ENCODE measurements at regions not wholly inside any gene's neighbourhood (a gene's known extent, or its start where the extent isn't known, plus 50 kb on each side); places are given as distances from the start of the nearest gene placed in this dataset.
A peak's percentile ranks its signal among the peaks of the same experiment; 100 is the strongest.

GRCh38 chr1:165129568-165130164 lies 226.8 kb downstream of the LMX1A start:
- TF ChIP-seq, protein P1, sequence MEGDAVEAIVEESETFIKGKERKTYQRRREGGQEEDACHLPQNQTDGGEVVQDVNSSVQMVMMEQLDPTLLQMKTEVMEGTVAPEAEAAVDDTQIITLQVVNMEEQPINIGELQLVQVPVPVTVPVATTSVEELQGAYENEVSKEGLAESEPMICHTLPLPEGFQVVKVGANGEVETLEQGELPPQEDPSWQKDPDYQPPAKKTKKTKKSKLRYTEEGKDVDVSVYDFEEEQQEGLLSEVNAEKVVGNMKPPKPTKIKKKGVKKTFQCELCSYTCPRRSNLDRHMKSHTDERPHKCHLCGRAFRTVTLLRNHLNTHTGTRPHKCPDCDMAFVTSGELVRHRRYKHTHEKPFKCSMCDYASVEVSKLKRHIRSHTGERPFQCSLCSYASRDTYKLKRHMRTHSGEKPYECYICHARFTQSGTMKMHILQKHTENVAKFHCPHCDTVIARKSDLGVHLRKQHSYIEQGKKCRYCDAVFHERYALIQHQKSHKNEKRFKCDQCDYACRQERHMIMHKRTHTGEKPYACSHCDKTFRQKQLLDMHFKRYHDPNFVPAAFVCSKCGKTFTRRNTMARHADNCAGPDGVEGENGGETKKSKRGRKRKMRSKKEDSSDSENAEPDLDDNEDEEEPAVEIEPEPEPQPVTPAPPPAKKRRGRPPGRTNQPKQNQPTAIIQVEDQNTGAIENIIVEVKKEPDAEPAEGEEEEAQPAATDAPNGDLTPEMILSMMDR (IDR thresholded peaks at IDR 0.05; ENCODE audit: low read depth, low read length, missing control alignments): peak; percentile 67
- DNase-seq (ENCODE audit: extremely low read depth, low read depth): no peak
- H3K4me3 ChIP-seq (replicated peaks; ENCODE audit: low read depth, low read length): no peak overlapping the region

- no peak overlapping the region for H3K4me3 ChIP-seq (replicated peaks; ENCODE audit: low read depth, low read length)
- DNase-seq (ENCODE audit: extremely low read depth, low read depth): no peak
- TF ChIP-seq, protein P1 (IDR thresholded peaks at IDR 0.05; ENCODE audit: low read depth, low read length, missing control alignments): no peak
Observed at GRCh38 chr1:165124772-165125171, 231.7 kb downstream of the LMX1A start.

- no peak for DNase-seq (ENCODE audit: extremely low read depth, low read depth)
Observed at GRCh38 chr1:165119086-165119485, 237.4 kb downstream of the LMX1A start.

GRCh38 chr1:165117482-165117881 lies 239.0 kb downstream of the LMX1A start:
- no peak overlapping the region for H3K4me3 ChIP-seq (replicated peaks; ENCODE audit: low read depth, low read length)
- TF ChIP-seq, protein P1 (IDR thresholded peaks at IDR 0.05; ENCODE audit: low read depth, low read length, missing control alignments): no peak
- no peak for DNase-seq (ENCODE audit: extremely low read depth, low read depth)

More at GRCh38 chr1:165119086-165119485, 237.4 kb downstream of the LMX1A start:
- TF ChIP-seq, protein P1 (IDR thresholded peaks at IDR 0.05; ENCODE audit: low read depth, low read length, missing control alignments): no peak
- no peak overlapping the region for H3K4me3 ChIP-seq (replicated peaks; ENCODE audit: low read depth, low read length)

DNA sequence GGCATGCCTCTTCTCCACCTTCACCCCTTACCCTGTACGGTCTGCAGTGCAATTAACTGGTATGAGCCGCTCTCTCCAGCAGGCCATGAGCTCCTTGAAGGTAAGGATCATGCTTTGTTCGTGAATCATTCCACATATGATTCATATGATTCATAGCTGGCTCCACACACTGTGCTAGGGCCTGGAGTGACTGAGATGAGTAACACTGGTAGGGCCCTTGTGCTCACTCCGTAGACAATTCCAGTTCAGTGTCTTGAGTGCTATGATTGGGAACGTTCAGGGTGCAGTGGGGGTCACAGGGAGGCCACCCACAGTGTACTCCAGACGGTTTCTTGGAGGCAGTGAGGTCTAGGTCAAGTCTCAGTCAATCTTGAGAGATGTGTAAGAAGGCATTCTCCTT lies 239.8 kb downstream of the LMX1A start:
- peak; percentile 15 for DNase-seq (ENCODE audit: extremely low read depth, low read depth)
- no peak overlapping the region for H3K4me3 ChIP-seq (replicated peaks; ENCODE audit: low read depth, low read length)
- TF ChIP-seq, protein P1 (IDR thresholded peaks at IDR 0.05; ENCODE audit: low read depth, low read length, missing control alignments): no peak

- no peak for DNase-seq (ENCODE audit: extremely low read depth, low read depth)
- no peak overlapping the region for H3K4me3 ChIP-seq (replicated peaks; ENCODE audit: low read depth, low read length)
- TF ChIP-seq, protein P1 (IDR thresholded peaks at IDR 0.05; ENCODE audit: low read depth, low read length, missing control alignments): no peak
Observed at GRCh38 chr1:165116171-165116570, 240.3 kb downstream of the LMX1A start.

DNA sequence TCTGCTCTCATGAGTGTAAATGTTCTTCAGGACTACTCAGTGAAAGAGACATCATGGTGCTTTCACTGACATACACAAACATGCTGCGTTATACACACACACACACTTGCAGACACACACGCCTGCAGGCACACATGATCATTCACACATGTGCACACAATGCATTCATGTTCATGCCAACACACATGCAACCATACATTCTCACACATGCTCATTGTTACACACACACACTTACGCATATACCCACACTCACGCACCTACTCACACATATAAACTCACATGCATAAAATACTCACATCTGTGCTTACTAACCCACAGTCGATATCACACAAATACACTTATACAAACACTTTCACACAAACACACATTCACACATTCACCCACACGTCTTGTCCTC lies 241.6 kb downstream of the LMX1A start:
- H3K4me3 ChIP-seq (replicated peaks; ENCODE audit: low read depth, low read length): no peak overlapping the region
- DNase-seq (ENCODE audit: extremely low read depth, low read depth): no peak
- TF ChIP-seq, protein P1 (IDR thresholded peaks at IDR 0.05; ENCODE audit: low read depth, low read length, missing control alignments): no peak
